ENCODE measurements at regions not wholly inside any gene's neighbourhood (a gene's known extent, or its start where the extent isn't known, plus 50 kb on each side); places are given as distances from the start of the nearest gene placed in this dataset.

DNA sequence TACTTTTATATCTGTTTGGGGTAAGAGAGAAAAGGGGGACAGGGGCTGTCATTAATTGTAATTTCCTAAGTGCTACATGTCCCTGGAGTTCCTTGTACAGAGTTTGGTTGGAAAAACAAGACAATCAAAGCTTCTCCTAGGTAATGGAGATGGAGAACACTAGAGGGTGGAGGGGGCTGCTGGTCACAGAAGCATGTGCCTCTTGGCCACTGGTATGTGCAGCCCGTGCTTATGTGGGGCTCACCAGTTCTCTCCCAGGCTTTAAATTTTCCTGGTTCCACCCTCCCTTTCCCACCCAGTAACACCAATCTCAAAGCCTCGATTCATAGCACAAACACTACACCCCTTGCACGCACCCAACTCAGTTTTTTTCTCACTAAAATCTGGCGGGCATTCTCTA lies 165.6 kb downstream of the SAMD5 start:
- TF ChIP-seq CEBPB (IDR thresholded peaks at IDR 0.05; ENCODE audit: low read depth) (no peak), EZH2 (IDR thresholded peaks at IDR 0.05) (no peak), POLR2A (IDR thresholded peaks at IDR 0.05; ENCODE audit: borderline replicate concordance, extremely low read depth, insufficient read depth, insufficient read length) (no peak), CBX3 (IDR thresholded peaks at IDR 0.05; ENCODE audit: low read depth) (no peak)
